Upper lobe of left lung (tissue), 6 donors: ENCODE measurements at regions not wholly inside any gene's neighbourhood (a gene's known extent, or its start where the extent isn't known, plus 50 kb on each side); places are given as distances from the start of the nearest gene placed in this dataset.

ENCODE experiments used
- ATAC-seq, 2 donors: fragments of 200-7000 bp; cut with Tn5 transposase; one replicate each; pipeline ENCODE4 v1.9.1; 2022; ENCODE audit warnings: mild to moderate bottlenecking in 2 of 2, moderate library complexity in 2 of 2; ENCODE audit not compliant: low FRiP score in 2 of 2
- DNase-seq, 2 donors: peaks; one replicate each; pipeline ENCODE4 v3.0.0-alpha.2; 2019 to 2020
- H3K27ac ChIP-seq, 4 donors: fragments of 200-600 bp; sonication (generic); one replicate each; pipeline ENCODE4 v1.5.1; 2016 to 2019
- H3K27me3 ChIP-seq, 4 donors: fragments of 200-600 bp; sonication (generic); one replicate each; pipeline ENCODE4 v1.5.1; 2017 to 2019
- H3K36me3 ChIP-seq, 4 donors: fragments of 200-600 bp; sonication (generic); one replicate each; pipeline ENCODE4 v1.5.1; 2016 to 2019
- H3K4me1 ChIP-seq, 4 donors: fragments of 200-600 bp; sonication (generic); one replicate each; pipeline ENCODE4 v1.5.1; 2018 to 2019
- H3K4me3 ChIP-seq, 4 donors: fragments of 200-600 bp; sonication (generic); one replicate each; pipeline ENCODE4 v1.5.1; 2017 to 2019; ENCODE audit warnings: mild to moderate bottlenecking in 2 of 4, moderate library complexity in 1 of 4
- H3K9me3 ChIP-seq, 4 donors: fragments of 200-600 bp; sonication (generic); one replicate each; pipeline ENCODE4 v1.5.1; 2018 to 2019
- EP300 ChIP-seq, 4 donors: sonication (generic); formaldehyde crosslinking; IDR thresholded peaks; one replicate each; pipeline ENCODE4 v1.5.1; 2017; ENCODE audit warnings: antibody characterized with exemption in 4 of 4, control low read depth in 2 of 4
- POLR2A ChIP-seq, 4 donors: fragments of 450-650 bp; IDR thresholded peaks; one replicate each; pipeline ENCODE4 v1.5.1; 2016 to 2017; ENCODE audit warnings: antibody characterized with exemption in 4 of 4, mild to moderate bottlenecking in 2 of 4
- POLR2AphosphoS5 ChIP-seq, 2 donors: sonication (generic); formaldehyde crosslinking; IDR thresholded peaks; one replicate each; pipeline ENCODE4 v1.5.1; 2017; ENCODE audit warnings: antibody characterized with exemption in 2 of 2
- WGBS, 2 donors: methylation state at CpG; one replicate each; pipeline ENCODE4 v1.1.5; 2017 to 2018; 5-methylcytosine and 5-hydroxymethylcytosine counted together
- TF ChIP-seq, protein P1 (sequence below), 6 experiments: fragments of 450-650 bp in 4 of 6; fragments of 200-600 bp in 2 of 6; sonication (generic) in 2 of 6; IDR thresholded peaks; one replicate each; pipeline ENCODE4 v1.5.1; 2016 to 2019; ENCODE audit warnings: antibody characterized with exemption in 6 of 6
- donor health status: DM: no; HTN: no; CAD: no; lungs with moderate emphysema.
- donor health status: DM: no; HTN: yes; CAD: no; lungs with severe emphysema.

DNA sequence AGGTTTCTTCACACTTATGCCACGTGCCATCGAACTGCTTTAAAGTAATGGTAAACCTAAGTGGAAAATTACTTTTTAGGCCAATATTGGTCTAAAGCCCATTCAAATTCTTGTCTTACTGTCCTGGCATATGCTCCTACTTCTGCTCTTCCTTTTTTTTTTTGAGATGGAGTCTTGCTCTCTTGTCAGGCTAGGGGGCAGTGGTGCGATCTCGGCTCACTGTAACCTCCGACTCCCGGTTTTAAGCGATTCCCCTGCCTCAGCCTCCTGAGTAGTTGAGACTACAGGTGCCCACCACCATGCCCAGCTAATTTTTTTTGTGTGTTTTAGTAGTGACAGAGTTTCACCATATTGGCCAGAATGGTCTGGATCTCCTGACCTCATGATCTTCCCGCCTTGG, 129.0 kb upstream of the TECRL start:
- TF ChIP-seq, protein P1, sequence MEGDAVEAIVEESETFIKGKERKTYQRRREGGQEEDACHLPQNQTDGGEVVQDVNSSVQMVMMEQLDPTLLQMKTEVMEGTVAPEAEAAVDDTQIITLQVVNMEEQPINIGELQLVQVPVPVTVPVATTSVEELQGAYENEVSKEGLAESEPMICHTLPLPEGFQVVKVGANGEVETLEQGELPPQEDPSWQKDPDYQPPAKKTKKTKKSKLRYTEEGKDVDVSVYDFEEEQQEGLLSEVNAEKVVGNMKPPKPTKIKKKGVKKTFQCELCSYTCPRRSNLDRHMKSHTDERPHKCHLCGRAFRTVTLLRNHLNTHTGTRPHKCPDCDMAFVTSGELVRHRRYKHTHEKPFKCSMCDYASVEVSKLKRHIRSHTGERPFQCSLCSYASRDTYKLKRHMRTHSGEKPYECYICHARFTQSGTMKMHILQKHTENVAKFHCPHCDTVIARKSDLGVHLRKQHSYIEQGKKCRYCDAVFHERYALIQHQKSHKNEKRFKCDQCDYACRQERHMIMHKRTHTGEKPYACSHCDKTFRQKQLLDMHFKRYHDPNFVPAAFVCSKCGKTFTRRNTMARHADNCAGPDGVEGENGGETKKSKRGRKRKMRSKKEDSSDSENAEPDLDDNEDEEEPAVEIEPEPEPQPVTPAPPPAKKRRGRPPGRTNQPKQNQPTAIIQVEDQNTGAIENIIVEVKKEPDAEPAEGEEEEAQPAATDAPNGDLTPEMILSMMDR (IDR thresholded peaks at IDR 0.05), result no peak
- TF ChIP-seq POLR2AphosphoS5 (IDR thresholded peaks at IDR 0.05), result no peak
- no peak for TF ChIP-seq EP300 (IDR thresholded peaks at IDR 0.05)
- TF ChIP-seq POLR2A (IDR thresholded peaks at IDR 0.05), result no peak
- DNase-seq (no peak), ATAC-seq (no peak)
- Histone ChIP-seq H3K27ac (no peak overlapping the region), H3K4me3 (no peak overlapping the region), H3K4me1 (no peaks in the 10 kb centered on the region), H3K9me3 (no peaks in the 10 kb centered on the region), H3K27me3 (no peaks in the 10 kb centered on the region), H3K36me3 (no peaks in the 10 kb centered on the region)
- 71 to 79% methylated on average over 8 of the region's 8 CpGs for WGBS, 2 donors

DNA sequence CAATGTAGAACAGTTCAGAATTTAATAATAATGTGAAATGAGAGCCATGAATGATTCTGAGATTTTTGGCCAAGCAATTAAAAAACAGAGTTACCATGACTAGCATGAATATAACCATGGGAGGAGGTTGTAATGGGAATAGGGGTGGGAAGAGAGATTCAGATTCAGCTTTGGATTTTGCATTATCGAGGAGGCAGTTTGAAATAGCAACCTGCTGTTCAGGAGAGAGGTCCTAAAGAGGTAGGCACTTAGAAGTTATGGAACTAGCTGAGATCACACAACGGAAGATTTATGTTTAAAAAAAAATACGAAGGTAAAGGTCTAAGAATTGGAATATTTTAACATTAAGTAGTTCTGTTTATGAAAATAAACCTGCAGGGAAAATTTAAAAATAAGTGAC, 124.4 kb upstream of the TECRL start:
- H3K4me1 ChIP-seq, result no peaks in the 10 kb centered on the region
- H3K9me3 ChIP-seq, result no peaks in the 10 kb centered on the region
- no peak overlapping the region for H3K4me3 ChIP-seq
- TF ChIP-seq POLR2A (IDR thresholded peaks at IDR 0.05), result no peak
- TF ChIP-seq POLR2AphosphoS5 (IDR thresholded peaks at IDR 0.05), result no peak
- TF ChIP-seq, protein P1 (IDR thresholded peaks at IDR 0.05), result no peak
- no peak for TF ChIP-seq EP300 (IDR thresholded peaks at IDR 0.05)
- WGBS, 2 donors, result 85 to 89% methylated on average over 3 of the region's 3 CpGs
- ATAC-seq, result no peak
- H3K27ac ChIP-seq, result no peak overlapping the region
- H3K36me3 ChIP-seq, result no peaks in the 10 kb centered on the region
- no peak for DNase-seq
- H3K27me3 ChIP-seq, result no peaks in the 10 kb centered on the region

DNA sequence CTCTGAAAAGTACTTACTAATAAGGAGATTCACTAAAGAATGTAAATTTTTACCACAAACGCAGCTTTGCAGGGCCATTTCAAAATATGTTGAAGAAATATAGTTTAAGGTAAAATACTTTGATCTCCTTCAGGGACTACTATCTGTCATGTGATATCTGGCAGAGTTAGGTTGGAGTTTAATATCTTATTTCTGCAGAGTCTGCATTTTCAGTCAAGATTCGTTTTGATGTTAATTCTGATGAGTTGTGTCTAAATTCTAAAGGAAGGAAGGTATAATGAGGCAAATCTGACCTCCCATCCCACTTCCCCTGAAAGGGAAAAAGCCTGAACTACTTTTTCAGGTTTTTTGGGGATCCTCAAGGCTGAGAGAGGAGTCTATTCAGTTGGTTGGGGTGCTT, 123.9 kb upstream of the TECRL start:
- ATAC-seq (no peak), DNase-seq (no peak)
- H3K4me1 ChIP-seq, result no peaks in the 10 kb centered on the region
- WGBS, 2 donors, result 59 to 69% methylated on average over 2 of the region's 2 CpGs
- TF ChIP-seq, protein P1 (IDR thresholded peaks at IDR 0.05), result no peak
- no peak overlapping the region for H3K4me3 ChIP-seq
- H3K27ac ChIP-seq, result no peak overlapping the region
- H3K9me3 ChIP-seq, result no peaks in the 10 kb centered on the region
- H3K27me3 ChIP-seq, result no peaks in the 10 kb centered on the region
- H3K36me3 ChIP-seq, result no peaks in the 10 kb centered on the region

DNA sequence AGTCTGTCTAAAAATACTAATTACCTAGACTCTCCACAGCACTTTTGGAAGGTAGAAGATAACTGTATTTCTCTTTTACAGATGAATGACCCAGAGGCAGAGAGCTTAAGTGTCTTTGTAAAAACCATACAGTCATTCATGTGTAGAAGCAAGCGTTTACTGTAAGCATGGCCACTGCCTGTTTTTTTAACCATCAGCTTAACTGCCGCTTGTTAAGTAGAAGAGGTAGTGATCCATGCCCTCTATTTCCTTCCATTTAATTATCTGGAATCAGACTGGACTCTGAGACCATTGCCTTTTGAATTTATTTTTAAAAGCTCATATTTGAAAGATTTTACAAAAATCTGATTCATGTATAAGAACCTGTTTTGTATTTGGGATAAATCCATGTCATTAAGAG, 111.2 kb upstream of the TECRL start:
- Histone ChIP-seq H3K27me3 (no peaks in the 10 kb centered on the region), H3K4me1 (no peaks in the 10 kb centered on the region), H3K36me3 (no peaks in the 10 kb centered on the region), H3K27ac (no peak overlapping the region), H3K9me3 (no peaks in the 10 kb centered on the region), H3K4me3 (no peak overlapping the region)
- no peak for ATAC-seq
- no peak for TF ChIP-seq POLR2A (IDR thresholded peaks at IDR 0.05)
- TF ChIP-seq, protein P1 (IDR thresholded peaks at IDR 0.05), result no peak
- DNase-seq, result no peak
- 68 to 71% methylated on average over 2 of the region's 2 CpGs for WGBS, 2 donors

DNA sequence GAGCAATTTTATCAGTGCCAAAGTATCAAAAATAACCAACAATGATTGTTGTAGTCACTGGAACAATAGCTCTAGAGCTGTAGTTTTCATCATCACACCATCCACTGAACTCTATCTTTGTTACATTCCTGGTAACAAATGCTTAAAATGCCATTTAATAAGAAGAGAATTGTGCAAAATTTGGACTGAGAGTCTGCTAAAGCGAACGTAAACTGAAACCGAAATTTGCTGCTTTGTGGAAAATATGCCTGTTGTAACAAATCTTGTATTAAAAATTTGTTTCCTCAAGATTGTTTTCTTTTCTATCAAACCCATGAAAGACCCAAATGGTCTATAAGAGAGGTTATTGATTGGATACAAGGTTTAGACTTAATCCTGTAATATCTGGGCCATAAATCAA, 109.3 kb upstream of the TECRL start:
- Histone ChIP-seq H3K27me3 (no peaks in the 10 kb centered on the region), H3K4me3 (no peak overlapping the region), H3K9me3 (no peaks in the 10 kb centered on the region), H3K36me3 (no peaks in the 10 kb centered on the region), H3K27ac (no peak overlapping the region), H3K4me1 (no peaks in the 10 kb centered on the region)
- ATAC-seq, result no peak
- TF ChIP-seq, protein P1 (IDR thresholded peaks at IDR 0.05), result no peak
- TF ChIP-seq EP300 (IDR thresholded peaks at IDR 0.05), result no peak
- no peak for TF ChIP-seq POLR2AphosphoS5 (IDR thresholded peaks at IDR 0.05)
- no peak for TF ChIP-seq POLR2A (IDR thresholded peaks at IDR 0.05)
- DNase-seq, result no peak
- 88 to 93% methylated on average over 3 of the region's 3 CpGs for WGBS, 2 donors
